Kidney (tissue), 13 donors: ENCODE measurements at regions not wholly inside any gene's neighbourhood (a gene's known extent, or its start where the extent isn't known, plus 50 kb on each side); places are given as distances from the start of the nearest gene placed in this dataset.

ENCODE experiments used
- DNase-seq, 5 donors: peaks; one replicate each; pipeline ENCODE4 v3.0.0-alpha.2; 2013 to 2020
- FAIRE-seq: peaks from 2 replicates; lab custom pipeline; 2012; peaks lifted over from hg19 to GRCh38; lab: Jason Lieb, UNC
- H3K27ac ChIP-seq, 2 donors: one replicate each; pipeline ENCODE4 v1.7.0; 2013; ENCODE audit warnings: low read depth in 2 of 2, low read length in 2 of 2, inconsistent platforms in 1 of 2
- H3K27me3 ChIP-seq: one replicate; pipeline ENCODE4 v1.7.1; 2013; ENCODE audit warnings: low read length, inconsistent platforms; ENCODE audit not compliant: control insufficient read depth, insufficient read depth
- H3K36me3 ChIP-seq, 3 donors: one replicate each; pipeline versions ENCODE4 v1.7.0 to v1.7.1; 2013; ENCODE audit warnings: low read length in 3 of 3, control low read depth in 1 of 3, inconsistent platforms in 1 of 3; ENCODE audit not compliant: insufficient read depth in 3 of 3, control insufficient read depth in 2 of 3
- H3K4me1 ChIP-seq, 3 donors: one replicate each; pipeline versions ENCODE4 v1.7.0 to v1.7.1; 2013; ENCODE audit warnings: low read length in 3 of 3, inconsistent platforms in 1 of 3, low read depth in 1 of 3; ENCODE audit not compliant: control insufficient read depth in 2 of 3, insufficient read depth in 2 of 3
- H3K4me3 ChIP-seq, 3 donors: one replicate each; pipeline versions ENCODE4 v1.7.0 to v1.8.1; 2013; ENCODE audit warnings: low read length in 3 of 3, control low read depth in 1 of 3, inconsistent platforms in 1 of 3
- H3K9ac ChIP-seq, 3 donors: one replicate each; pipeline versions ENCODE4 v1.7.0 to v1.7.1; 2013; ENCODE audit warnings: low read length in 3 of 3, control low read depth in 1 of 3, inconsistent platforms in 1 of 3
- H3K9me3 ChIP-seq, 3 donors: one replicate each; pipeline versions ENCODE4 v1.7.0 to v1.7.1; 2013; ENCODE audit warnings: low read length in 3 of 3, control low read depth in 1 of 3, inconsistent platforms in 1 of 3; ENCODE audit not compliant: control insufficient read depth in 2 of 3, insufficient read depth in 1 of 3
- CTCF ChIP-seq: IDR thresholded peaks from 3 replicates; pipeline ENCODE4 v1.5.1; 2012; ENCODE audit warnings: mild to moderate bottlenecking, moderate library complexity, borderline replicate concordance; ENCODE audit not compliant: insufficient read depth; ENCODE audit errors: extremely low read depth
- intact Hi-C: fragments of 100-400 bp; cut with DNase I; formaldehyde crosslinking; loops from one replicate; pipeline ENCODE4 v1.11.1; 2022
- donor health status: control.
- donor health status: control.
- donor health status: control.
- donor health status: control.
- donor health status: control.
- donor health status: DM: yes; HTN: yes; CAD: no.
- donor health status: Normal renal cell carcinoma (clear cell type).

DNA sequence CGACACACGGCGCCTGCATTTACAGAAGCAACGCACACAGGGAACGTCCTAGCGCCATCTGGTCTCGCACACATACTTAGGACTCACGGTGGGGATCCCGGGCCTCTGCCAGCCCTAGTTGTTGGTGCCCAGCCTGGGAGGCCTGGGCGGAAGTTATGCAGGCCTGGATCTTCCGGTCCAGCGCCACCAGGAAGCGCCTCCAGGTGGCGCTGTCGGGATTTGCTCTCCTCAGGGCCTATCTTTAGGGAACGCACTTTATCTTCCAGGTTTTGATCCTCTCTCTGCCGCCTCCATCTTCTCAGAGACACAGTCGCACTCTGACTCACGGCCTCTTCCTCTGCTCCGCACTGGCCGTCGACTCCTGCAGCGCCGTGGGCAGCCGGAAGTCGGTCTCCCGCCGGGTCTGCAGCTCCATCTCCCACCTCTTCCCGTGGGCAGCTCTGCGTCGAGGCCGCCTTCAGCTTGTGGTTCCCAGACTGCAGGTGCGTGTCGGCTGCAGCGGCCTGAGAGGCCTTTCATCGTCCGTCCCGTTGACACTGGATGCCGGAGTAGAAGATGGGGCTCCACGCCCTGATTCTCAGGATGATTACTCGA lies 760.4 kb downstream of the TMEM121 start:
- Histone ChIP-seq H3K27me3 (no peaks in the 10 kb centered on the region), H3K36me3 (no peaks in the 10 kb centered on the region), H3K9me3 (peaks cover 0 to 3% (median 0%) of the 10 kb centered on the region in 3 donors), H3K9ac (no peak overlapping the region), H3K27ac (no peak overlapping the region), H3K4me1 (no peaks in the 10 kb centered on the region), H3K4me3 (no peak overlapping the region)
- TF ChIP-seq CTCF: no peak
- FAIRE-seq (no peak), DNase-seq (no peak)
- intact Hi-C loops: no loop called here

GRCh38 chr14:106287506-106287905 lies 761.1 kb downstream of the TMEM121 start:
- Histone ChIP-seq H3K36me3 (no peaks in the 10 kb centered on the region), H3K27ac (no peak overlapping the region), H3K4me1 (no peaks in the 10 kb centered on the region), H3K27me3 (no peaks in the 10 kb centered on the region), H3K4me3 (no peak overlapping the region), H3K9ac (no peak overlapping the region), H3K9me3 (peaks cover 0 to 3% (median 0%) of the 10 kb centered on the region in 3 donors)
- DNase-seq: no peak
- no peak for TF ChIP-seq CTCF
- intact Hi-C loops: no loop called here
- FAIRE-seq: no peak

DNA sequence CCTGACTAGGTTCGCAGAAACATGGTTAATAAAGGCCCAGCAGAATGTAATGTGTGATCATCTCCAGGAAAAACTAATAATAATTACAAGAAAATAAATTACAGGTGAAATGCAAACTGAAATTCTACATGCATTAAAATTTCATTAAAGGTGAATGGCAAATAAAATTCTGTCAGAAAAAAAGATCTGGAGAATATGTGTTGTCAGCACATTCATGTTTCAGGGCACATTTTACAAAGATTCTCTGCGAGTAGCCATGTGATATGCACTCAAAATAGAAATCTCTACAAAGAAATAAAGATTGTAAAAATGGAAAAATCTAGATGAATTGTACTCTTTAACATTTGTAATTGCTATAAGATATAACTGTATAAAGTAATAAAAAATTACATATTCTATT lies 765.2 kb downstream of the TMEM121 start:
- intact Hi-C loops: no loop called here
- DNase-seq: no peak

More for the DNA sequence above, 765.2 kb downstream of the TMEM121 start:
- no peak overlapping the region for H3K9ac ChIP-seq
- no peaks in the 10 kb centered on the region for H3K4me1 ChIP-seq
- no peak for FAIRE-seq
- no peaks in the 10 kb centered on the region for H3K27me3 ChIP-seq
- no peaks in the 10 kb centered on the region for H3K36me3 ChIP-seq
- H3K9me3 ChIP-seq: peaks cover 0 to 3% (median 0%) of the 10 kb centered on the region in 3 donors
- H3K27ac ChIP-seq: no peak overlapping the region
- TF ChIP-seq CTCF: no peak
- H3K4me3 ChIP-seq: no peak overlapping the region
